HepG2 (cell line): ENCODE measurements at regions not wholly inside any gene's neighbourhood (a gene's known extent, or its start where the extent isn't known, plus 50 kb on each side); places are given as distances from the start of the nearest gene placed in this dataset.

ENCODE experiments used
- PRDM15 ChIP-seq: sonication (generic); formaldehyde crosslinking; IDR thresholded peaks from 2 replicates; pipeline ENCODE4 v1.4.0; 2020; ENCODE audit warnings: missing genetic modification reagents
- ZBTB40 ChIP-seq, 2 experiments: fragments of 450-650 bp in 1 of 2; sonication (generic) in 1 of 2; formaldehyde crosslinking in 1 of 2; IDR thresholded peaks; 2 replicates each; pipeline versions ENCODE4 v1.6.1 to v1.8.0; 2016 to 2022; ENCODE audit warnings: antibody characterized with exemption in 1 of 2, mild to moderate bottlenecking in 1 of 2, missing genetic modification reagents in 1 of 2

- TF ChIP-seq ZBTB40 (IDR thresholded peaks at IDR 0.05) (no peak), ZBTB40 (CRISPR knock-in tag; IDR thresholded peaks at IDR 0.05) (no peak), PRDM15 (CRISPR knock-in tag) (no peak)
- TF ChIP-seq, all 625 proteins: peak for 0
Measured at GRCh38 chr2:82538590-82539279, 1920.3 kb downstream of the SUCLG1 start (continued).
